A549 (cell line): ENCODE measurements at regions not wholly inside any gene's neighbourhood (a gene's known extent, or its start where the extent isn't known, plus 50 kb on each side); places are given as distances from the start of the nearest gene placed in this dataset.

Experiments used
- ATAC-seq, 2 experiments: fragments of 200-7000 bp in 1 of 2; fragments of >200 bp in 1 of 2; cut with Nextera tagmentation in 1 of 2; cut with Tn5 transposase in 1 of 2; 3 replicates each; pipeline versions ENCODE4 v1.8.0 to v1.9.1; 2018 to 2020; ENCODE audit warnings: mild to moderate bottlenecking in 1 of 2, moderate library complexity in 1 of 2
- CTCF ChIA-PET: fragments of 300-600 bp; sonication (Branson Sonifier 250); formaldehyde crosslinking; extraction: SDS; loops from one replicate; lab custom pipeline; 2021; ENCODE audit warnings: antibody characterized with exemption, inconsistent platforms; lab: Yijun Ruan, JAX
- POLR2A ChIA-PET: fragments of 350-600 bp; formaldehyde crosslinking; extraction: SDS; loops from one replicate; lab custom pipeline; 2021; ENCODE audit warnings: antibody characterized with exemption, inconsistent platforms; lab: Yijun Ruan, JAX
- DNase-seq, 2 experiments: peaks; one replicate each; pipeline versions ENCODE4 v3.0.0 to v3.0.0-alpha.2; 2011 to 2016; ENCODE audit warnings: low read depth in 1 of 2, low spot score in 1 of 2
- FAIRE-seq: peaks from 2 replicates; lab custom pipeline; 2011; peaks lifted over from hg19 to GRCh38; lab: Jason Lieb, UNC
- H3K27ac ChIP-seq, 2 experiments: fragments of >200 bp; sonication (Bioruptor Twin); formaldehyde crosslinking; 3 replicates each; pipeline ENCODE4 v1.5.1; 2016 to 2017
- H3K4me1 ChIP-seq: fragments of >200 bp; sonication (Bioruptor Twin); formaldehyde crosslinking; 3 replicates; pipeline ENCODE4 v1.6.1; 2016
- H3K4me2 ChIP-seq: fragments of >200 bp; sonication (Bioruptor Twin); formaldehyde crosslinking; 3 replicates; pipeline ENCODE4 v1.6.1; 2016
- H3K4me3 ChIP-seq: fragments of >200 bp; sonication (Bioruptor Twin); formaldehyde crosslinking; 3 replicates; pipeline ENCODE4 v1.5.1; 2016
- H3K9me3 ChIP-seq: fragments of >200 bp; sonication (Bioruptor Twin); formaldehyde crosslinking; 3 replicates; pipeline ENCODE4 v1.6.1; 2016
- CBX2 ChIP-seq: fragments of 200-600 bp; sonication (generic); IDR thresholded peaks from 2 replicates; pipeline ENCODE4 v1.6.1; 2016; ENCODE audit warnings: low read depth, mild to moderate bottlenecking, borderline replicate concordance
- CEBPB ChIP-seq, 2 experiments: fragments of >200 bp in 1 of 2; sonication (Bioruptor Twin) in 1 of 2; formaldehyde crosslinking in 1 of 2; IDR thresholded peaks; 2 replicates each; pipeline ENCODE4 v1.6.1; 2012 to 2016
- CHD2 ChIP-seq: fragments of 150-350 bp; IDR thresholded peaks from 2 replicates; pipeline ENCODE4 v1.6.1; 2014; ENCODE audit warnings: low read length; ENCODE audit not compliant: partially characterized antibody
- CHD4 ChIP-seq: fragments of 200-600 bp; sonication (generic); IDR thresholded peaks from 2 replicates; pipeline ENCODE4 v1.6.1; 2016; ENCODE audit warnings: antibody characterized with exemption, mild to moderate bottlenecking, borderline replicate concordance
- EHMT2 ChIP-seq: fragments of 200-600 bp; sonication (generic); IDR thresholded peaks from 2 replicates; pipeline ENCODE4 v1.6.1; 2016; ENCODE audit warnings: antibody characterized with exemption, low read depth, mild to moderate bottlenecking, moderate library complexity
- EP300 ChIP-seq, 2 experiments: fragments of >200 bp; sonication (Bioruptor Twin); formaldehyde crosslinking; IDR thresholded peaks; 2 replicates in 1 of 2; 3 replicates in 1 of 2; pipeline ENCODE4 v1.6.1; 2016 to 2017
- FOSL2 ChIP-seq, 2 experiments: fragments of 450-650 bp in 1 of 2; fragments of >200 bp in 1 of 2; sonication (Bioruptor Twin) in 1 of 2; formaldehyde crosslinking; IDR thresholded peaks; 2 replicates each; pipeline versions ENCODE4 v1.5.0 to v1.6.1; 2016 to 2020; ENCODE audit warnings: mild to moderate bottlenecking in 1 of 2, moderate library complexity in 1 of 2
- FOXS1 ChIP-seq: fragments of 250-450 bp; sonication (Bioruptor Pico); IDR thresholded peaks from 2 replicates; pipeline ENCODE4 v1.5.0; 2020; ENCODE audit warnings: mild to moderate bottlenecking, moderate library complexity
- GATA3 ChIP-seq: IDR thresholded peaks from 2 replicates; pipeline ENCODE4 v1.6.1; 2012; ENCODE audit warnings: borderline replicate concordance
- HDAC2 ChIP-seq: fragments of 200-600 bp; sonication (generic); IDR thresholded peaks from 2 replicates; pipeline ENCODE4 v1.6.1; 2016
- HEYL ChIP-seq: fragments of 250-450 bp; sonication (Bioruptor Pico); IDR thresholded peaks from 2 replicates; pipeline ENCODE4 v1.8.0; 2021; ENCODE audit warnings: mild to moderate bottlenecking, moderate library complexity
- HOXA7 ChIP-seq: fragments of 250-450 bp; sonication (Bioruptor Pico); IDR thresholded peaks from 2 replicates; pipeline ENCODE4 v1.5.0; 2020; ENCODE audit warnings: mild to moderate bottlenecking, moderate library complexity
- JUN ChIP-seq, 2 experiments: fragments of >200 bp; sonication (Bioruptor Twin); formaldehyde crosslinking; IDR thresholded peaks; 2 replicates in 1 of 2; 3 replicates in 1 of 2; pipeline ENCODE4 v1.6.1; 2016 to 2017
- JUNB ChIP-seq: fragments of >200 bp; sonication (Bioruptor Twin); formaldehyde crosslinking; IDR thresholded peaks from 2 replicates; pipeline ENCODE4 v1.6.1; 2016
- KDM5A ChIP-seq: fragments of 200-600 bp; sonication (generic); IDR thresholded peaks from 2 replicates; pipeline ENCODE4 v1.6.1; 2016; ENCODE audit warnings: antibody characterized with exemption, mild to moderate bottlenecking
- MAFK ChIP-seq: fragments of 450-650 bp; IDR thresholded peaks from 2 replicates; pipeline ENCODE4 v1.6.1; 2014; ENCODE audit not compliant: partially characterized antibody
- MAZ ChIP-seq: fragments of 150-350 bp; IDR thresholded peaks from 2 replicates; pipeline ENCODE4 v1.6.1; 2014; ENCODE audit warnings: antibody characterized with exemption, low read depth, low read length, borderline replicate concordance
- MYC ChIP-seq: IDR thresholded peaks from 2 replicates; pipeline ENCODE4 v1.6.1; 2012; ENCODE audit warnings: mild to moderate bottlenecking, inconsistent platforms, low read length, improper control_type of control experiment, borderline replicate concordance
- NFE2L2 ChIP-seq: fragments of 150-350 bp; conservative IDR thresholded peaks from 2 replicates; pipeline ENCODE4 v1.6.1; 2014; ENCODE audit warnings: low read length
- NPAS2 ChIP-seq: fragments of 250-450 bp; sonication (Bioruptor Pico); IDR thresholded peaks from 2 replicates; pipeline ENCODE4 v1.8.0; 2022; ENCODE audit warnings: mild to moderate bottlenecking, moderate library complexity, borderline replicate concordance
- NR3C1 ChIP-seq: fragments of >200 bp; sonication (Bioruptor Twin); formaldehyde crosslinking; IDR thresholded peaks from 3 replicates; pipeline ENCODE4 v1.6.1; 2017
- PBX3 ChIP-seq: IDR thresholded peaks from 2 replicates; pipeline ENCODE4 v1.6.1; 2012
- POLR2A ChIP-seq: IDR thresholded peaks from 2 replicates; pipeline ENCODE4 v1.6.1; 2012; ENCODE audit warnings: mild to moderate bottlenecking, low read length
- POLR2AphosphoS2 ChIP-seq: conservative IDR thresholded peaks from 2 replicates; pipeline ENCODE4 v1.6.1; 2012; ENCODE audit warnings: low read length, improper control_type of control experiment, inconsistent platforms
- RCOR1 ChIP-seq: fragments of 150-350 bp; IDR thresholded peaks from 2 replicates; pipeline ENCODE4 v1.6.1; 2014; ENCODE audit warnings: antibody characterized with exemption, low read length, low read depth
- SMC3 ChIP-seq: fragments of >200 bp; sonication (Bioruptor Twin); formaldehyde crosslinking; IDR thresholded peaks from 3 replicates; pipeline ENCODE4 v1.6.1; 2018; ENCODE audit warnings: inconsistent platforms
- TP53 ChIP-seq: fragments of 250-450 bp; sonication (Bioruptor Pico); IDR thresholded peaks from 2 replicates; pipeline ENCODE4 v1.5.0; 2021; ENCODE audit warnings: mild to moderate bottlenecking, moderate library complexity
- ZFP36 ChIP-seq: fragments of 450-650 bp; IDR thresholded peaks from 2 replicates; pipeline ENCODE4 v1.6.1; 2014; ENCODE audit warnings: borderline replicate concordance; ENCODE audit not compliant: partially characterized antibody
- ZNF302 ChIP-seq: fragments of 250-450 bp; sonication (Bioruptor Pico); IDR thresholded peaks from 2 replicates; pipeline ENCODE4 v1.9.0; 2021; ENCODE audit warnings: inconsistent platforms, mild to moderate bottlenecking, moderate library complexity
- WGBS: methylation state at CpG from one replicate; pipeline ENCODE4 v1.1.6; 2017; ENCODE audit errors: missing lambda C conversion rate; 5-methylcytosine and 5-hydroxymethylcytosine counted together
- TF ChIP-seq, protein P1 (sequence below): fragments of 150-350 bp; IDR thresholded peaks from 2 replicates; pipeline ENCODE4 v1.6.1; 2014; ENCODE audit warnings: low read depth, mild to moderate bottlenecking, low read length
- TF ChIP-seq, protein P2 (sequence below): fragments of >200 bp; sonication (Bioruptor Twin); formaldehyde crosslinking; IDR thresholded peaks from 3 replicates; pipeline ENCODE4 v1.6.1; 2016
- TF ChIP-seq, protein P3 (sequence below): IDR thresholded peaks from 2 replicates; pipeline ENCODE4 v1.6.1; 2012

DNA sequence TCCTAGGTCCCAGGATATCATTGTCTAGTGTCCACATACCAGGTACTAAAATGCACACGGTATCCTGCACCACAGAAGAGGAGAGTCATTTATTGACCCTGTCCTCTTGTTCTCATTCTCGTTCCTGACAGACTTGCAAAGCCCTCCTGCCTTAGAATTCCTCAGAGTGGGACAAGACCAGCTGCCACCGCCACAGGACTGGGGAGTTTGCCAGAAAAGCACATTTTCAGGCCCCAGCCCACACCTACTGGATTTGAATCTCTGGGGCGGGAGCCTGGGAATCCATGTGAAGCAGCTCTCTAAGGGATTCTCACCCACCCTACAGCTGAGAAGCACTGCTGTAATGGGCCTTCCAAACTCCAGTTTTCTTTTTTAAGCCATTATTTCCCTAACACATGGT, 68.0 kb upstream of the FANCC start:
- no peak overlapping the region for H3K4me3 ChIP-seq
- no peak for FAIRE-seq

GRCh38 chr9:95383845-95384244, 66.3 kb upstream of the FANCC start:
- no peak for FAIRE-seq

More for the DNA sequence above, 68.0 kb upstream of the FANCC start:
- no peak for TF ChIP-seq POLR2A
- TF ChIP-seq POLR2AphosphoS2: no peak
- TF ChIP-seq JUNB: no peak
- no peak for TF ChIP-seq EHMT2
- no peak for TF ChIP-seq CHD2
- TF ChIP-seq GATA3: no peak
- TF ChIP-seq, protein P1, sequence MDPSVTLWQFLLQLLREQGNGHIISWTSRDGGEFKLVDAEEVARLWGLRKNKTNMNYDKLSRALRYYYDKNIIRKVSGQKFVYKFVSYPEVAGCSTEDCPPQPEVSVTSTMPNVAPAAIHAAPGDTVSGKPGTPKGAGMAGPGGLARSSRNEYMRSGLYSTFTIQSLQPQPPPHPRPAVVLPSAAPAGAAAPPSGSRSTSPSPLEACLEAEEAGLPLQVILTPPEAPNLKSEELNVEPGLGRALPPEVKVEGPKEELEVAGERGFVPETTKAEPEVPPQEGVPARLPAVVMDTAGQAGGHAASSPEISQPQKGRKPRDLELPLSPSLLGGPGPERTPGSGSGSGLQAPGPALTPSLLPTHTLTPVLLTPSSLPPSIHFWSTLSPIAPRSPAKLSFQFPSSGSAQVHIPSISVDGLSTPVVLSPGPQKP: no peak
- no peak for TF ChIP-seq TP53 (CRISPR knock-in tag)
- TF ChIP-seq ZNF302: no peak
- no peak for TF ChIP-seq HOXA7 (CRISPR knock-in tag)
- TF ChIP-seq FOXS1 (CRISPR knock-in tag): no peak
- no peak for TF ChIP-seq HDAC2
- no peak for TF ChIP-seq HEYL (CRISPR knock-in tag)
- TF ChIP-seq MAZ: no peak
- TF ChIP-seq CBX2: no peak
- TF ChIP-seq PBX3: no peak
- no peak for TF ChIP-seq SMC3
- TF ChIP-seq NPAS2 (CRISPR knock-in tag): no peak
- TF ChIP-seq, protein P2, sequence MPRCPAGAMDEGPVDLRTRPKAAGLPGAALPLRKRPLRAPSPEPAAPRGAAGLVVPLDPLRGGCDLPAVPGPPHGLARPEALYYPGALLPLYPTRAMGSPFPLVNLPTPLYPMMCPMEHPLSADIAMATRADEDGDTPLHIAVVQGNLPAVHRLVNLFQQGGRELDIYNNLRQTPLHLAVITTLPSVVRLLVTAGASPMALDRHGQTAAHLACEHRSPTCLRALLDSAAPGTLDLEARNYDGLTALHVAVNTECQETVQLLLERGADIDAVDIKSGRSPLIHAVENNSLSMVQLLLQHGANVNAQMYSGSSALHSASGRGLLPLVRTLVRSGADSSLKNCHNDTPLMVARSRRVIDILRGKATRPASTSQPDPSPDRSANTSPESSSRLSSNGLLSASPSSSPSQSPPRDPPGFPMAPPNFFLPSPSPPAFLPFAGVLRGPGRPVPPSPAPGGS: no peak
- no peak for TF ChIP-seq RCOR1
- H3K27ac ChIP-seq: peak overlapping the region; percentile 53 to 66; a peak in 5 of 6 replicates
- no peak for ATAC-seq
- no peak overlapping the region for H3K4me2 ChIP-seq
- ChIA-PET CTCF (interaction anchor here (0.6 to 0.7 kb wide), 2 partner anchors 10 to 794 kb away, joined by 3 read pairs; no protein-coding TSS in a partner anchor), POLR2A (no interaction called here)
- 95% methylated on average over 4 of the region's 4 CpGs for WGBS
- DNase-seq: no peak
- no peaks in the 10 kb centered on the region for H3K9me3 ChIP-seq
- peaks cover 49% of the 10 kb centered on the region for H3K4me1 ChIP-seq

DNA sequence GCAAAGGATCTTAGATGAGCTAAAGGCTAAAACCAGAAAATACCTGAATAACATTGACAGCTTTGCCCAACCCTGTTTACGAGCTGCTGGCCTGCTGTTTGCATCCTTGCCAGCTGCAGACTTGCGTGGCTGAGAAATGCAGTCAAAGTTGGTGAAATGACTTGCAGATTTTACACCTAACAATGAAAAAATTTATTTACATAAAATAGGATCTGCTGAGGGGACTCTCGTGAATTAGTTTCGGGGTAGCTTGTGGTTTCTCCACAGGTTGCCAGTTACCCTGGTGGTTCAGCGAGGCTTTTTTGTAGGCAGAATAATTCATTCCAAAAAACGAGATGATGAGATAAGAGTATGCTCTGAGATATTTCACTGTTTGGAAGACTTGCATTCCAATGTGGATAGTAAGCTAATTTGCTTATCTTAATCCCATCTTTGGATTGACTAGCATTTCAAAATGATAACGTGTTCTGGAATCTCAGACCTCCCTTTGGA, 65.7 kb upstream of the FANCC start:
- peak; percentile 68 for FAIRE-seq
- TF ChIP-seq NR3C1 (no peak), HEYL (CRISPR knock-in tag) (no peak), JUNB (peak; percentile 72), CEBPB (IDR thresholded peaks at IDR 0.05) (peak in 1 of 2 experiments; percentile 69; a peak in 2 of 4 replicates), SMC3 (peak; percentile 20; the same call in 2 of the 3 replicates), MAFK (peak; percentile 85), MYC (no peak), FOXS1 (CRISPR knock-in tag) (no peak), CHD4 (no peak), JUN (IDR thresholded peaks at IDR 0.05) (peak; percentile 35 to 49; a peak in 2 of 5 replicates), NFE2L2 (peak; percentile 55; the same call in 1 of the 2 replicates), FOSL2 (IDR thresholded peaks at IDR 0.05) (peak; percentile 52), FOSL2 (CRISPR knock-in tag; IDR thresholded peaks at IDR 0.05) (peak; percentile 80), EP300 (IDR thresholded peaks at IDR 0.05) (peak; percentile 30 to 34; a peak in 1 of 5 replicates)
- TF ChIP-seq, protein P3, sequence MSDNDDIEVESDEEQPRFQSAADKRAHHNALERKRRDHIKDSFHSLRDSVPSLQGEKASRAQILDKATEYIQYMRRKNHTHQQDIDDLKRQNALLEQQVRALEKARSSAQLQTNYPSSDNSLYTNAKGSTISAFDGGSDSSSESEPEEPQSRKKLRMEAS: peak; percentile 65
- TF ChIP-seq, protein P1: no peak

More at GRCh38 chr9:95383845-95384244, 66.3 kb upstream of the FANCC start:
- H3K4me1 ChIP-seq: peaks cover 49% of the 10 kb centered on the region
- TF ChIP-seq KDM5A (no peak), ZFP36 (no peak), FOXS1 (CRISPR knock-in tag) (peak; percentile 44; the same call in 1 of the 2 replicates)
- H3K4me3 ChIP-seq: no peak overlapping the region
- 0% methylated on average over 1 of the region's 1 CpG for WGBS
- peak; percentile 35 to 53; a peak in 4 of 6 replicates for ATAC-seq
- H3K27ac ChIP-seq: peak overlapping the region; percentile 59 to 78
- H3K4me2 ChIP-seq: peak overlapping the region; percentile 63
- peak in 1 of 2 experiments; percentile 14 for DNase-seq
- H3K9me3 ChIP-seq: no peaks in the 10 kb centered on the region
- POLR2A ChIA-PET: interaction anchor here (0.6 to 2.3 kb wide), 4 partner anchors 42 to 125 kb away, joined by 3 to 13 read pairs (median 8); no protein-coding TSS in a partner anchor
- CTCF ChIA-PET: interaction anchor here (0.8 to 1.5 kb wide), 2 partner anchors 8 to 38 kb away, joined by 3 read pairs; no protein-coding TSS in a partner anchor

More for the DNA sequence above, 65.7 kb upstream of the FANCC start:
- Histone ChIP-seq H3K9me3 (no peaks in the 10 kb centered on the region), H3K27ac (peak overlapping the region; percentile 59 to 78), H3K4me3 (no peak overlapping the region), H3K4me1 (peaks cover 49% of the 10 kb centered on the region), H3K4me2 (peak overlapping the region; percentile 63)
- CTCF ChIA-PET: interaction anchor here (0.8 to 2.8 kb wide), 4 partner anchors 9 to 119 kb away, joined by 3 to 8 read pairs (median 4); no protein-coding TSS in a partner anchor
- ATAC-seq (peak; percentile 73 to 80; a peak in 5 of 6 replicates), DNase-seq (peak; percentile 73 to 80)
- POLR2A ChIA-PET: interaction anchor here (0.6 to 2.3 kb wide), 4 partner anchors 43 to 125 kb away, joined by 3 to 13 read pairs (median 8); no protein-coding TSS in a partner anchor
- WGBS: under 1% methylated on average over 7 of the region's 7 CpGs
